DMS 273 treated with DMSO at 0.1 percent for 48 hours (cell line): ENCODE measurements at regions not wholly inside any gene's neighbourhood (a gene's known extent, or its start where the extent isn't known, plus 50 kb on each side); places are given as distances from the start of the nearest gene placed in this dataset.
"Not testable (repeated sequence)": the region's sequence is repeated elsewhere in the genome, so short reads cannot be mapped to it uniquely, and the experiment has no call there.

Experiments used
- DNase-seq: peaks from one replicate; lab custom pipeline; 2025; lab: John Stamatoyannopoulos, UW

GRCh38 chr4:104330125-104330905 is 164.4 kb downstream of the CXXC4 start:
- no peak for DNase-seq

- not testable (repeated sequence) for DNase-seq
These were observed 167.6 kb downstream of the CXXC4 start for GRCh38 chr4:104326991-104327694.

- DNase-seq: no peak
These were observed 192.0 kb downstream of the CXXC4 start for GRCh38 chr4:104302731-104303130.

GRCh38 chr4:104294811-104295210 is 199.9 kb downstream of the CXXC4 start:
- no peak for DNase-seq

GRCh38 chr4:104286867-104287266 is 207.8 kb downstream of the CXXC4 start:
- DNase-seq: no peak

- DNase-seq: no peak
These were observed 211.4 kb downstream of the CXXC4 start for GRCh38 chr4:104283303-104283702.

- no peak for DNase-seq
These were observed 214.9 kb downstream of the CXXC4 start for GRCh38 chr4:104279744-104280143.

GRCh38 chr4:104272966-104273365 is 221.7 kb downstream of the CXXC4 start:
- no peak for DNase-seq

GRCh38 chr4:104269603-104270002 is 225.1 kb downstream of the CXXC4 start:
- DNase-seq: not testable (repeated sequence)

GRCh38 chr4:104263100-104263499 is 231.6 kb downstream of the CXXC4 start:
- DNase-seq: no peak

GRCh38 chr4:104262678-104263077 is 232.0 kb downstream of the CXXC4 start:
- DNase-seq: no peak

- DNase-seq: no peak
These were observed 246.0 kb downstream of the CXXC4 start for GRCh38 chr4:104248726-104249125.

- no peak for DNase-seq
These were observed 258.7 kb downstream of the CXXC4 start for GRCh38 chr4:104235967-104236366.

GRCh38 chr4:104217526-104217925 is 277.2 kb downstream of the CXXC4 start:
- DNase-seq: no peak

- DNase-seq: no peak
These were observed 283.0 kb downstream of the CXXC4 start for GRCh38 chr4:104211657-104212056.

GRCh38 chr4:104210420-104210819 is 284.3 kb downstream of the CXXC4 start:
- no peak for DNase-seq

GRCh38 chr4:104206784-104207183 is 287.9 kb downstream of the CXXC4 start:
- no peak for DNase-seq

GRCh38 chr4:104205116-104205515 is 289.6 kb downstream of the CXXC4 start:
- no peak for DNase-seq

- DNase-seq: no peak
These were observed 306.4 kb downstream of the CXXC4 start for GRCh38 chr4:104188301-104188700.

- DNase-seq: no peak
These were observed 325.3 kb downstream of the CXXC4 start for GRCh38 chr4:104169437-104169836.

GRCh38 chr4:104166749-104167148 is 327.9 kb downstream of the CXXC4 start:
- no peak for DNase-seq

GRCh38 chr4:104163820-104164219 is 330.9 kb downstream of the CXXC4 start:
- no peak for DNase-seq

GRCh38 chr4:104146048-104146447 is 348.6 kb downstream of the CXXC4 start:
- DNase-seq: no peak

- DNase-seq: no peak
These were observed 356.6 kb downstream of the CXXC4 start for GRCh38 chr4:104138116-104138515.
